Activated CD4-positive, CD25-positive, alpha-beta regulatory T cell treated with anti-CD3 and anti-CD28 coated beads, Interleukin-2, amount 50 U/mL, for 24 hours (primary cell): ENCODE measurements at regions not wholly inside any gene's neighbourhood (a gene's known extent, or its start where the extent isn't known, plus 50 kb on each side); places are given as distances from the start of the nearest gene placed in this dataset.

Source experiments
- ATAC-seq, 2 donors: fragments of 150-1000 bp; cut with Tn5 transposase; one replicate each; pipeline ENCODE4 v1.10.0; 2021; ENCODE audit warnings: mild to moderate bottlenecking in 1 of 2, moderate library complexity in 1 of 2

GRCh38 chr9:13532407-13532806, 252.9 kb upstream of the MPDZ start:
- no peak for ATAC-seq

- no peak for ATAC-seq
Observed at GRCh38 chr9:13529321-13530104, 250.0 kb upstream of the MPDZ start.

GRCh38 chr9:13524245-13524644, 244.8 kb upstream of the MPDZ start:
- ATAC-seq = no peak

DNA sequence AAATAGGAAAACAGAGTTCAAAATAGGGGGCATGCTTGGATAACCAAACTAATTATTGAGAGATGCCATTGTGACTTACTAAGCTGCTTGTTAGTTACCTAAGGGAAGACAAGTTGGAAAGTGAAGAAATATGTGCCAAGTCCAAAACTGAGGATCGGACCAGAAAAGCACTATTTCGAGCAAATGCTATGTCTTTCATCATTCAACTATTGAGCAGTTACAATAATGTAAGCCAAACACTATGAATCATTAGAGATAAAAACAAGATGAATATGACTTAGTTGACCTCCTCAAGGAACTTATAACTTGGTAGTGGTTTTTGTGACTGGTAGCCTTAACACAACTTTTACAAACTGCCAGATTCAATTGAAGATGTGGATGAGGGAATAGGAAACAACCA, 240.6 kb upstream of the MPDZ start:
- no peak for ATAC-seq

DNA sequence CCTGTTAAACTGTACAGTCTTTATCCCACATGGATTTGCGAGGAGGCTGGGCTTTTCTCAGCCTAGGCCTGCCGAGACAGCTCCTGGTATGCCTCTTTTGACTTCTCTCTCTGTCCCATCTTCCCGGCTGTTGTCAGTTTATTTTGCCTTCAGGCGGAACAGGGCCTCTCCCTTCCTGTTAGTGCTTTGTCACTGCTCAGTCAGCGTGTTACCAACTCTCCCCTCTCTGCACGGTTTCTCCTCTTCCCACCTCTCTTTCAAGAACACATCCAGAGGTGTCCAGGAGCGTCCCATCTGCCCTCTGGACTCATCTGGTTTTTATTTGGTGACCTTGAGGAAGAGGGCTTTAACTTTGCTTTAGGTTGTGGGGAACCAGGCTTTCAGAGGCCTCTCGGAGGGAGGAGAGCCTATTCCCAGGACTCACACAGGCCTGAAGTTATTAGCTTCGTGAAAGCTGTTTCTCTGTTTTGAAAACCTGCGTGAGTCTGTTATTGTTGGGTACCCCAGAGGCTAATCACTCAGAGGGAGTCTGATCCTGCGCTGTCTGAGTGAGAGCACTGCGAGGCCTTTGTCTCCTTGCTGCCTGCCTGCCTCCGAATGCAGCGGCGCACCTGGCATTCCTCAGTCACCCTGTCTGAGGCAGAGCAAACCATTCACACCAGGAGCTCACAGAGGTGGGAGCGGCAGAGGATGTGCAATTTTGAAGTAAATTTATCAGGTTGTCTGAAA, 234.4 kb upstream of the MPDZ start:
- no peak for ATAC-seq

- ATAC-seq = no peak
Observed at GRCh38 chr9:13513286-13513685, 233.8 kb upstream of the MPDZ start.

DNA sequence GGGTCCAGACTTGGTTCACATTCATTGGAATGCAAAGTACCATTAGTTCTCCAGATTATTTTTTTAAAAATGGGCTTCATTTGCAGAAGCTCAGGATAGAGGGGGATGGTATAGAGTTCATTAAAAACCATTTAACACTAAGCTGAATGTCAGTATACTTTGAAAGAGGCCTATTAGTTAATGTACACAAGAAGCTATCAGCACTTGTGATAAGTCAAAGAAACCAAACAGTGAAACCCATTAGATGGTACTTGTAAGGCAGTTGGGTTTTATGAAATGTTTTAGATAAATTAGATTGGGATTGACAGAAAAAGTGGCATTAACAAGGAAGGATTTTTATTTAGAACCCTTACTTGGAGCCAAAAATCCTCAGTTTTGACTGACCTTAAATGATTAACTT, 229.2 kb upstream of the MPDZ start:
- ATAC-seq = no peak

DNA sequence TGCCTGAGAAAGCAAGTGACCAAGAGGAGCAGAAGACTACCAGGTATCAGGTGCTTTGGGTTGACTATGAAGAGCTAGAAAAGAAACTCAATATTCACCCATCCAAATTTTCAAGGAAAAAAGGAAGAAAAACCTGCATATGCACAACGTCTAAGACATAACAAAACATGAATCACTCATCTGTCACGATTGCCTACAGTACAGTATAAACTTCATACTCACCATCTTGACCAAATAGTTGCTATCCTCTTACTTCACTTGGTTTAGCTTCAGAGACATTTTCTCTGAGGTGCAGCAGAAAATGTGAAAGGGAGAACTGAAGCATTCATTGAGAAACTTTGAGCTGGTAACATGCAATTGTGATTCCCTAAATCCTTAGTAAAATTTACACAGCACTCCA, 228.6 kb upstream of the MPDZ start:
- ATAC-seq = no peak

DNA sequence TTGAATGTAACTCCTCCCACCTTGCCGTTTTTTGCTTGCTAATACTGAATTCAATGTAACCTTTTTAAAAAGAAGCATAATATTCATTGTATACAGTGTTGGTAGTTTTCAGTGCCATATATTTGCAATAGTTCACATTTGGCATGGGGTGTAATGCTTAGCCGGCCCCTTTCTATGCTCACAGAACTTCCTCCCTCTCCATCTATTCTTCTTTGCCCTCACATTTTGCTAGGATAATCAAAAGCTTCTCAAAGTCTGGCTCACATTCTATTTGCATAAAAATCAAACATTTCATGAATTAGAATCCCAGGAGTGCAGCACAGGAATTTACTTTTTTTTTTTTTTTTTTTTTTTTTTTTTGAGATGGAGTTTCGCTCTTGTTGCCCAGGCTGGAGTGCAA, 226.3 kb upstream of the MPDZ start:
- ATAC-seq = no peak

DNA sequence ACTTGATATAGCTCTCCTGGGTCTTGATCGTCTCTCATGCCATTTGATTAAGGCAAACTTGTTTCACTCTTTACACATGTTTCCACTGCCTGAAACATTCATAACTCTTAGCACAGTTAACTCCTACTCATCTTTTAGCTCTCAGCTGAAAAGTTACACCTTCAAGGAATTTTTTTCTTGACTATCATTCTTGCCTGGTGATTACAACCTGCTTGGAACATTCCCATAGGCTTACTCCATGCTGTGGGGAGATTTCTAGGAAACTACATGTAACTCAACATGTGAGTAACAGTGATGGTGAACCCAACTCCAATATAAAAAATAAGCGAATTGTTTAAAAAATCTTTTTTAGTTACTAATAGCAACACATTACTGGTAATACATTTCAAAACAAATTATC, 224.1 kb upstream of the MPDZ start:
- ATAC-seq = no peak

DNA sequence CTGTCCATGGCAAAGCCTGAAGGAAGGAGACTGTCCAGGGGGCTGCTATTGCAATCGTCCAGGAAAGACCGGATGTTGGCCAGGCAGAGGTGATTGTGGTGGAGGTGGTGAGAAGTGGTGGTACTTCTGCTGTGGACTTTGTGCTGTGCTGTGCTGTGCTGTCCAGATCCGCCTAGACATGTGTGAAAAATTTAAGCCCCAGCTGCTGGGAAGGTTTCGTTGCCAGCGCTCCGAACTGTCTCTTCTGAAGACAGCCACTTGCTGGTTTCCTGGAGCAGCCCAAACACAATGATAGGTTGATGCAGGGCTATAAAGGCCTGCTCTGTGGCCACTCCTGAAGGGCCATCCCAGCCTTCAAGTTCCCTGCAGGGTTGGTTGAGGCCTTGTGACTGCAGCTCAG, 223.0 kb upstream of the MPDZ start:
- ATAC-seq = no peak

DNA sequence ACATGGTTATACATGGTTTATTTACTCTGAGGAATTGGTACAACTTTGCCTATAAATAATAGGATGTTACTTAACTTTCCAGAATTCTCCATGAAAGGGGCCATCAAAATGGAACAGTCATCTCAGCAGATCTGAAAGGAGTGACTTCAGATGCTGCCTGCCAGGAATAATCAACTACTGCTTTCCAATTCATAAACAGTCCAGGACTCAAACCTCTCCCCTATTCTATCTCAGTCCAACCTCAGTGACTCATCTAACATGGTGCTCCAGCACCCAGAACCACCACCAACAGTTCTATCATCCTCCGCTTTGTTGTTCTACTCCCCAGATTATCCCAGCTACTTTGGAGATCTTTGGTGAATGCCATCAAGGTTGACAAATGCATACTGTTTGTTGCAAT, 221.5 kb upstream of the MPDZ start:
- ATAC-seq = no peak

DNA sequence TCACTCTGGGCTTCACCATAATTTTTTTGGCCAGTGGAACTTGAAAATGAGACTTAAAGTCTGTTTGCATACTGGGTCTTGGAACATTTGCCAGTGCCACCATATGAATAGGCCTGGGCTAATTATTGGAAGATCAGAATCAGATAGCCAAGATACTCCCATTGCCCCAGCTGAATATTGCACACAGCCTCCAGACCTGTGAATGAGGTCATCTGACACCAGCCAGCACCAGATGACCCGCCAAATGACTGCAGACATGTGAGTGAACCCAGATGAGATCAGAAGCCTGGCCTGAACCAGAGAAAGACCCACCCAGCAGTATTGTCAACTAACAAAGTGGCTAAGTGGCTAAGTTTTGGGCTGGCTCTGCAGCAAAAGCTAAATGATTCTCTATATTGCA, 220.5 kb upstream of the MPDZ start:
- no peak for ATAC-seq

DNA sequence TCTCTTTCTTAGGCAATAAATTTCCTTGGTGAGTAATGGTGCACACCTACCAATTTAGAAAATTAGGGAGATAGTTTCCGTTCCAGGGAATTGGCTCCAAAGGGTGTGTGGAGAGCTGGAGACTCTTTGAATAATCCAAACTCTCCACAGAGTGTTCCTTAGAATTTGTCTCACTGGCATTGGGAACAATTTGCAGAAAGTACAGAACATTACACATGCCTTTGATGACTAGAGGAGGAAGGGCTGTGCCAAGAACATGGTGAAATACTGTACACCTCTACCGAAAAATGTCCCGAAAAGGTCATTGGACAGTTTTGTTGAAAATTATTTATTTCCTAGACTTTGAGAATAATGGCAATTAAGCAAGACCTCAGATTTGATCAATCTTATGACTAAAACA, 214.2 kb upstream of the MPDZ start:
- no peak for ATAC-seq

- ATAC-seq = no peak
Observed at GRCh38 chr9:13491493-13492424, 212.3 kb upstream of the MPDZ start.

DNA sequence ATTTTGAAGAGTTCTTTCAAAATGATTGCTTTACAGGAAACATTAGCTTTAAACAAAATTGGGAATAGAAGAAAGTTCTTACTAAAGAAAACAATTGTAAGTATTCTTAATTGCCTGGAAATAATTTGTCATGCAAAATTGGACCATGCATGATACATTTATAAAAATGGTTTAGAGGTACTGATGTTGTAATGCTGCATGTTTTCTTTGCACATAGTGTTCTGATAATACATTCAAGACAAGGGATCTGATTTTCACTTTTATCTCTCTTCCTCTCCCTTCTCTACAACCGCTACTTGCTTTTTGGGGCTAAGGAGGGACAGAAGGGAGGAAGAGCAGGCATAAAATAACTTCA, 211.6 kb upstream of the MPDZ start:
- ATAC-seq = no peak

GRCh38 chr9:13487936-13488335, 208.4 kb upstream of the MPDZ start:
- no peak for ATAC-seq

DNA sequence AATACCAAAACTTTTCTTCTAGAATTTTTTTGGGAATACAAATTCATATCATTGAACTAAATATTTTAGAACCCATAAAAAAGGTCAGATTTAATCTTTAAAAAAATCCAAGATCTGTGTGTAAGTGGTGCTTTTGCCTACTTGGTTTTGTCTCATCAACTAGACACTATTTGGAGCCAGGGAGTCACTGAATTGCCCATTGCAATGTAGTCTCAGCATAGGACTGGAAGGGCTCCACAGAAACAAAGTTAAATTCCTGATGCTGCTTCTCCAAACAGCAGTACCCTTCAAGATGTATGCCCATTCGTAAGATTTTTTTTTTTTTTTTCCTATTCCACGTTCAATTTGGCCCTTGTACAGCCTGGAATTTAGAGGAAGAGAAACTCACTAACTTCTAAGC, 208.0 kb upstream of the MPDZ start:
- ATAC-seq = no peak

DNA sequence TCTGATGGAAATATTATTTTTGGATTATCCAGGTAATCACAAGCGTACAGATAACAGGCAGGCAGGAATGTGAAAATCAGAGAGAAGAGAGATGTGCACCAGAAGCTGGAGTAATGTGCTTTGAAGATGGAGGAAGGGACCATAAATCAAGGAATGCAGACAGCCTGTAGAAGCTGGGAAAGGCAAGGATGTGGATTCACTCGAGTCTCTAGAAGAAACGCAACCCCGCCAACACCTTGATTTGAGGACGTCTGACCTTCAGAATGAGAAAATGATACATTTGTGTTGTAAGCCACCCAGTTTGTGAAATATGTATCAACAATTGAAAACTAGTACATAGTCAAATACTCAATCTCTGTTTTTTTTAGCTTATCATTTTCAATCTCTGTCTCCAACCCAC, 207.6 kb upstream of the MPDZ start:
- ATAC-seq = no peak

- ATAC-seq = no peak
Observed at GRCh38 chr9:13485068-13485596, 205.6 kb upstream of the MPDZ start.

GRCh38 chr9:13484186-13484585, 204.7 kb upstream of the MPDZ start:
- ATAC-seq = no peak

GRCh38 chr9:13481274-13481673, 201.8 kb upstream of the MPDZ start:
- ATAC-seq = no peak

- no peak for ATAC-seq
Observed at GRCh38 chr9:13480693-13481092, 201.2 kb upstream of the MPDZ start.
